ENCODE measurements at regions not wholly inside any gene's neighbourhood (a gene's known extent, or its start where the extent isn't known, plus 50 kb on each side); places are given as distances from the start of the nearest gene placed in this dataset.

GRCh38 chr11:79959318-79959717, 518.5 kb upstream of the TENM4 start:
- DNase-seq (ENCODE audit: unreplicated experiment) = no peak
- H3K4me1 Mint-ChIP-seq (ENCODE audit: insufficient read depth, unreplicated experiment) = no peaks in the 10 kb centered on the region
- no peaks in the 10 kb centered on the region for H3K27me3 Mint-ChIP-seq (ENCODE audit: insufficient read depth, unreplicated experiment)
- ChIA-PET POLR2A (interaction anchor here (0.6 kb wide), 1 partner anchor 169 kb away, joined by 3 read pairs; no protein-coding TSS in a partner anchor), CTCF (no interaction called here)
- TF ChIP-seq CTCF (IDR thresholded peaks at IDR 0.05; ENCODE audit: unreplicated experiment) = no peak
- no peaks in the 10 kb centered on the region for H3K36me3 Mint-ChIP-seq (ENCODE audit: insufficient read depth, unreplicated experiment)
- peaks cover 9% of the 10 kb centered on the region for H3K9me3 Mint-ChIP-seq (ENCODE audit: unreplicated experiment)
- no TSS peak for BruUV-seq (replicated peaks)
- intact Hi-C loops (cut with micrococcal nuclease) = no loop called here
- no peak overlapping the region for H3K27ac Mint-ChIP-seq (ENCODE audit: low read depth, unreplicated experiment)
- H3K4me3 Mint-ChIP-seq (ENCODE audit: unreplicated experiment) = no peak overlapping the region

DNA sequence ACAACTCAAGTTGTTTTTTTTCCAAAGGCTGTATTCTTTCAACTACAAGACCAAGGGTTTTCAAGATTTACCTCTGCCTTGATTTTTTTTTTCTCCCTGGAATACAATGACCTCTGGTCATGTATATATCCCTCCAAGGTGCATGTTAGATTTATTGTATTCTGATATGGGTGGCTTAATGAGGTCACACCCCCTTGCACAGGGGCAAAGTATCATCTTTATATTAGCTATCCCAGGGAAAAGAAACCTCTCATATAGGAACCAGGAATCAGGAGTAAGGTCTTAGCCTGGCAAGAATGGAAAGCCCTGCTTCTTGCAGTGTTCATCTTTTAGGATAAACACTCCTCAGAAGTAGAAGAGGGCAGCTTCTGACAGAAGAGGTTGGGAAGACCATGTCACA, 516.9 kb upstream of the TENM4 start:
- no peaks in the 10 kb centered on the region for H3K4me1 Mint-ChIP-seq (ENCODE audit: insufficient read depth, unreplicated experiment)
- H3K9me3 Mint-ChIP-seq (ENCODE audit: unreplicated experiment) = peaks cover 9% of the 10 kb centered on the region
- no TSS peak for BruUV-seq (replicated peaks)
- ChIA-PET POLR2A (no interaction called here), CTCF (no interaction called here)
- no peaks in the 10 kb centered on the region for H3K27me3 Mint-ChIP-seq (ENCODE audit: insufficient read depth, unreplicated experiment)
- intact Hi-C loops (cut with micrococcal nuclease) = no loop called here
- TF ChIP-seq CTCF (IDR thresholded peaks at IDR 0.05; ENCODE audit: unreplicated experiment) = no peak
- no peak for DNase-seq (ENCODE audit: unreplicated experiment)
- H3K4me3 Mint-ChIP-seq (ENCODE audit: unreplicated experiment) = no peak overlapping the region
- H3K36me3 Mint-ChIP-seq (ENCODE audit: insufficient read depth, unreplicated experiment) = no peaks in the 10 kb centered on the region
- H3K27ac Mint-ChIP-seq (ENCODE audit: low read depth, unreplicated experiment) = no peak overlapping the region

GRCh38 chr11:79956061-79956460, 515.2 kb upstream of the TENM4 start:
- CTCF ChIA-PET = interaction anchor here (1.6 kb wide), 1 partner anchor 8 kb away, joined by 4 read pairs; no protein-coding TSS in a partner anchor
- Mint-ChIP-seq H3K27ac (ENCODE audit: low read depth, unreplicated experiment) (no peak overlapping the region), H3K36me3 (ENCODE audit: insufficient read depth, unreplicated experiment) (no peaks in the 10 kb centered on the region), H3K9me3 (ENCODE audit: unreplicated experiment) (peaks cover 9% of the 10 kb centered on the region), H3K27me3 (ENCODE audit: insufficient read depth, unreplicated experiment) (no peaks in the 10 kb centered on the region), H3K4me3 (ENCODE audit: unreplicated experiment) (no peak overlapping the region), H3K4me1 (ENCODE audit: insufficient read depth, unreplicated experiment) (no peaks in the 10 kb centered on the region)
- POLR2A ChIA-PET = no interaction called here
- no TSS peak for BruUV-seq (replicated peaks)
- intact Hi-C loops (cut with micrococcal nuclease) = no loop called here
- no peak for DNase-seq (ENCODE audit: unreplicated experiment)
- no peak for TF ChIP-seq CTCF (IDR thresholded peaks at IDR 0.05; ENCODE audit: unreplicated experiment)

DNA sequence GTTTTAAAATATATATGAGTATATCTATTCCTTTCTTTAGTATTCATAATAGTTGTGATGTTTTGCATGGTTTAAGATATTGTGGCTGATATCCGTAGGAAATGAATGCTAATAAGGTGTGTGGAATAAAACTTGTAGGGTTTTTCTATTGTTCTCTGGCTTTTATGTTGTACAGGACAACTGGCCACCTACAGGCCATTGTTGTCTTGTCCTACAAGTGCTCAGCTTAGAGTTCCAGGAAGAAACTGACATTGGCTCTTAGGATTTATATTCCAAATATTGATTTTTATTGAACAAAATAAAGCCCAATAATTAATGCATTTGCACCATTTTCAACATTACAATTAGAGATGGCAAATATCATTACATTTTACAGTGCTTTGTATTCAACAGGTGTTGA, 512.8 kb upstream of the TENM4 start:
- DNase-seq (ENCODE audit: unreplicated experiment) = no peak
- H3K9me3 Mint-ChIP-seq (ENCODE audit: unreplicated experiment) = peaks cover 4% of the 10 kb centered on the region
- H3K36me3 Mint-ChIP-seq (ENCODE audit: insufficient read depth, unreplicated experiment) = no peaks in the 10 kb centered on the region
- H3K4me3 Mint-ChIP-seq (ENCODE audit: unreplicated experiment) = no peak overlapping the region
- no peaks in the 10 kb centered on the region for H3K4me1 Mint-ChIP-seq (ENCODE audit: insufficient read depth, unreplicated experiment)
- no TSS peak for BruUV-seq (replicated peaks)
- no peak overlapping the region for H3K27ac Mint-ChIP-seq (ENCODE audit: low read depth, unreplicated experiment)
- H3K27me3 Mint-ChIP-seq (ENCODE audit: insufficient read depth, unreplicated experiment) = no peaks in the 10 kb centered on the region
- no peak for TF ChIP-seq CTCF (IDR thresholded peaks at IDR 0.05; ENCODE audit: unreplicated experiment)
- intact Hi-C loops (cut with micrococcal nuclease) = no loop called here
- ChIA-PET CTCF (interaction anchor here (0.7 kb wide), 1 partner anchor 41 kb away, joined by 3 read pairs; no protein-coding TSS in a partner anchor), POLR2A (interaction anchor here (0.7 kb wide), 1 partner anchor 11 kb away, joined by 3 read pairs; no protein-coding TSS in a partner anchor)

Measured in MCF 10A (cell line).